ENCODE measurements at regions not wholly inside any gene's neighbourhood (a gene's known extent, or its start where the extent isn't known, plus 50 kb on each side); places are given as distances from the start of the nearest gene placed in this dataset.

DNA sequence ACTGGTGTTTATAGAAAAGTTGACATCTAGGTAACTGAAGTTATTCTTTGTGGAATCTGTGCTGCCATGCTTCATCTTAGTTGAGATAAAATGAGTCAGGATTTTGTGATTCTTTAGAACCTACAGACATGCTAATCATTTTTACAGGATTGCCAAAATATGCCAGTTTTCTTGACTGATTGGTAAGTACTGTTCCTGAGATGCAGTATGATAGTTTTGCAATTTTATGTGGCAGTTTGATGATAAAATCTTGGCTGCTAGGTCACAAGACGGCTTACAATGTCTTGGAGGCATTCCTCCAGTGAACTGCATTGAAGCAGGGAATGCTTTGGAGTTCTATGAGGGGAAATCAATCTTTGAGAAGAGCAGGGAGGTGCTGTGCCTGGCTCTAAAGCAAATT, 104.4 kb upstream of the ESX1 start:
- no peak for DNase-seq (ENCODE audit: low spot score)
- TF ChIP-seq, protein P1, sequence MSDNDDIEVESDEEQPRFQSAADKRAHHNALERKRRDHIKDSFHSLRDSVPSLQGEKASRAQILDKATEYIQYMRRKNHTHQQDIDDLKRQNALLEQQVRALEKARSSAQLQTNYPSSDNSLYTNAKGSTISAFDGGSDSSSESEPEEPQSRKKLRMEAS (IDR thresholded peaks at IDR 0.05), result no peak
- no peak for TF ChIP-seq YY1 (IDR thresholded peaks at IDR 0.05)
- no peak for TF ChIP-seq REST (IDR thresholded peaks at IDR 0.05)
- TF ChIP-seq NR2F2 (IDR thresholded peaks at IDR 0.05), result no peak
- WGBS, result 46% methylated on average over 1 of the region's 1 CpG
- Histone ChIP-seq H3K36me3 (ENCODE audit: control insufficient read depth in 4 of 4, insufficient read depth in 3 of 4, low read depth in 1 of 4, low read length in 3 of 4) (no peaks in the 10 kb centered on the region), H3K9ac (ENCODE audit: low read depth in 1 of 2, low read length in 2 of 2) (no peak overlapping the region), H3K4me3 (ENCODE audit: low read depth in 1 of 3, low read length in 3 of 3) (no peak overlapping the region), H3K27ac (ENCODE audit: low read depth in 1 of 2, low read length in 2 of 2) (no peak overlapping the region), H3K4me1 (ENCODE audit: control insufficient read depth in 4 of 4, insufficient read depth in 4 of 4, low read length in 3 of 4) (no peaks in the 10 kb centered on the region), H3K27me3 (ENCODE audit: control insufficient read depth in 4 of 4, insufficient read depth in 4 of 4, low read length in 3 of 4) (no peaks in the 10 kb centered on the region), H3K9me3 (ENCODE audit: control insufficient read depth in 4 of 4, low read length in 3 of 4) (peaks cover 0 to 4% (median 0%) of the 10 kb centered on the region in 4 donors)

DNA sequence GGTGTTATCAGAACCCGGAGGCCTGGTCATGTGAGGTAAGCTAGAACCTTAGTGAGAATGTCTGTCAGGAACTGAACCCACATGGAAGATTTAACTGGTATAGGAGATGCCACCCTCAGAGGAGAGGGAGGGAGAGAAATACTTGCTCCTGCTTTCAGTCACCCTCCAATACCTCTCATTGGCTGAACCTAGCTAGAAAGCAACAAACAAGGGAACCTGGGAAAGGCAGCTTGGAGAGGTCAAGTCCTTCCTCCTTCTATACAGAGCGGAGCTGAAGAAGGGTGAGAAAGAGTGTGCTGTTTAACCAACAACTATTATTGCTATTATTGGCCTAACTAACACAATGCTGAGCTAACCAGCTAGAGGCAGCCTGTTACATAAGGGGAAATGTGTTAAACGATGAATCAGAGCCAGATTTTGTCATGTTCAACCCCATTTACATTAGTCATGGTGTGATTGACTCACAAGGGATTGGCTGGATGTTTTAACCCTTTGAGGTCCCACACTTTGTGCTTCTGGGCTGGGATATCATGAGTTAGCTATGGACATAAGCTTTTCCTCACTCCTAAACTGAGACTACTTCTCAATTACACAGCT, 96.5 kb upstream of the ESX1 start:
- H3K4me1 ChIP-seq (ENCODE audit: control insufficient read depth in 4 of 4, insufficient read depth in 4 of 4, low read length in 3 of 4), result no peaks in the 10 kb centered on the region
- H3K27me3 ChIP-seq (ENCODE audit: control insufficient read depth in 4 of 4, insufficient read depth in 4 of 4, low read length in 3 of 4), result peaks cover 0 to 4% (median 0%) of the 10 kb centered on the region in 4 donors
- H3K36me3 ChIP-seq (ENCODE audit: control insufficient read depth in 4 of 4, insufficient read depth in 3 of 4, low read depth in 1 of 4, low read length in 3 of 4), result no peaks in the 10 kb centered on the region
- no peak overlapping the region for H3K4me3 ChIP-seq (ENCODE audit: low read depth in 1 of 3, low read length in 3 of 3)
- no peak overlapping the region for H3K9ac ChIP-seq (ENCODE audit: low read depth in 1 of 2, low read length in 2 of 2)
- no peaks in the 10 kb centered on the region for H3K9me3 ChIP-seq (ENCODE audit: control insufficient read depth in 4 of 4, low read length in 3 of 4)
- TF ChIP-seq RAD21 (IDR thresholded peaks at IDR 0.05) (no peak), GABPA (IDR thresholded peaks at IDR 0.05 in 1 of 2, conservative IDR thresholded peaks at IDR 0.05 in 1 of 2) (no peak), YY1 (IDR thresholded peaks at IDR 0.05) (no peak), FOXA1 (IDR thresholded peaks at IDR 0.05) (no peak), HNF4A (conservative IDR thresholded peaks at IDR 0.05) (no peak), SP1 (IDR thresholded peaks at IDR 0.05) (no peak), CTCF (IDR thresholded peaks at IDR 0.05; ENCODE audit: low read depth, low read length, missing input control) (no peak), JUND (IDR thresholded peaks at IDR 0.05) (no peak), ZBTB33 (IDR thresholded peaks at IDR 0.05) (no peak), EGR1 (IDR thresholded peaks at IDR 0.05; ENCODE audit: low read depth in 2 of 2) (no peak)
- DNase-seq (ENCODE audit: low spot score), result no peak
- no peak overlapping the region for H3K27ac ChIP-seq (ENCODE audit: low read depth in 1 of 2, low read length in 2 of 2)
- WGBS, result 71% methylated on average over 3 of the region's 3 CpGs
